OCI-LY7 (cell line): ENCODE measurements at regions not wholly inside any gene's neighbourhood (a gene's known extent, or its start where the extent isn't known, plus 50 kb on each side); places are given as distances from the start of the nearest gene placed in this dataset.

Experiments
- BruUV-seq: library from RNA; stranded (reverse); fragments of 400-500 nt; replicated peaks from 2 replicates; lab custom pipeline; 2021; lab: Mats Ljungman, UMichigan
- CTCF ChIA-PET: fragments of 300-600 bp; sonication (Branson Sonifier 250); formaldehyde crosslinking; loops from one replicate; lab custom pipeline; 2022; ENCODE audit warnings: antibody characterized with exemption; ENCODE audit not compliant: unreplicated experiment; lab: Charles Lee
- POLR2A ChIA-PET: fragments of 300-600 bp; sonication (Branson Sonifier 250); formaldehyde crosslinking; loops from one replicate; lab custom pipeline; 2022; ENCODE audit warnings: antibody characterized with exemption; lab: Charles Lee
- DNase-seq: peaks from one replicate; pipeline ENCODE4 v3.0.0-alpha.2; 2015; ENCODE audit warnings: low spot score
- H2AFZ ChIP-seq: fragments of 200-600 bp; sonication (generic), shearing (Covaris generic); 2 replicates; pipeline ENCODE4 v1.6.1; 2014; ENCODE audit warnings: mild to moderate bottlenecking, antibody characterized with exemption, low read length, moderate library complexity
- H3K27ac ChIP-seq: fragments of 200-600 bp; sonication (generic); 2 replicates; pipeline ENCODE4 v1.5.1; 2014; ENCODE audit warnings: mixed run types, low read depth, mild to moderate bottlenecking, moderate library complexity, low read length, inconsistent platforms; ENCODE audit not compliant: poor library complexity, severe bottlenecking
- H3K36me3 ChIP-seq: fragments of 200-600 bp; sonication (generic); 2 replicates; pipeline ENCODE4 v1.6.1; 2014; ENCODE audit warnings: mild to moderate bottlenecking, antibody characterized with exemption, low read length, moderate library complexity, mixed read lengths; ENCODE audit not compliant: insufficient read depth
- H3K4me1 ChIP-seq: fragments of 200-600 bp; sonication (generic); 2 replicates; pipeline ENCODE4 v1.5.1; 2014; ENCODE audit warnings: mild to moderate bottlenecking, low read length; ENCODE audit not compliant: insufficient read depth, poor library complexity, severe bottlenecking
- H3K4me2 ChIP-seq: fragments of 200-600 bp; sonication (generic); 2 replicates; pipeline ENCODE4 v1.6.1; 2014; ENCODE audit warnings: mild to moderate bottlenecking, low read length
- H3K4me3 ChIP-seq: fragments of 200-600 bp; sonication (generic); 2 replicates; pipeline ENCODE4 v1.5.1; 2014; ENCODE audit warnings: mild to moderate bottlenecking, low read depth, low read length; ENCODE audit not compliant: poor library complexity, severe bottlenecking
- H3K79me2 ChIP-seq: fragments of 200-600 bp; sonication (generic); 2 replicates; pipeline ENCODE4 v1.6.1; 2016; ENCODE audit warnings: low read depth, mild to moderate bottlenecking, low read length, moderate library complexity, mixed read lengths; ENCODE audit not compliant: insufficient read depth
- H3K9me2 ChIP-seq: fragments of 200-600 bp; sonication (generic); 2 replicates; pipeline ENCODE4 v1.6.1; 2016; ENCODE audit warnings: mild to moderate bottlenecking, low read length, mixed read lengths; ENCODE audit not compliant: insufficient read depth
- H3K9me3 ChIP-seq: fragments of 200-600 bp; sonication (generic); 2 replicates; pipeline ENCODE4 v1.6.1; 2014; ENCODE audit warnings: mild to moderate bottlenecking, mixed run types, low read length, mixed read lengths
- H4K20me1 ChIP-seq: fragments of 200-600 bp; sonication (generic); 2 replicates; pipeline ENCODE4 v1.6.1; 2014; ENCODE audit warnings: mild to moderate bottlenecking, antibody characterized with exemption, low read length, moderate library complexity, mixed read lengths; ENCODE audit not compliant: insufficient read depth
- EZH2phosphoT487 ChIP-seq: fragments of 200-600 bp; sonication (generic); IDR thresholded peaks from 2 replicates; pipeline ENCODE4 v1.6.1; 2018; ENCODE audit warnings: low read depth, borderline replicate concordance, mild to moderate bottlenecking, mixed run types, antibody characterized with exemption, low read length, moderate library complexity, mixed read lengths
- intact Hi-C: fragments of 100-400 bp; cut with micrococcal nuclease; formaldehyde crosslinking; loops from one replicate; pipeline ENCODE4 v1.10.0; 2022; ENCODE audit not compliant: unreplicated experiment
- TF ChIP-seq, protein P1 (sequence below): fragments of 200-600 bp; sonication (generic); conservative IDR thresholded peaks from 2 replicates; pipeline ENCODE4 v1.5.1; 2014; ENCODE audit warnings: mild to moderate bottlenecking, antibody characterized with exemption, low read length, moderate library complexity, mixed read lengths

DNA sequence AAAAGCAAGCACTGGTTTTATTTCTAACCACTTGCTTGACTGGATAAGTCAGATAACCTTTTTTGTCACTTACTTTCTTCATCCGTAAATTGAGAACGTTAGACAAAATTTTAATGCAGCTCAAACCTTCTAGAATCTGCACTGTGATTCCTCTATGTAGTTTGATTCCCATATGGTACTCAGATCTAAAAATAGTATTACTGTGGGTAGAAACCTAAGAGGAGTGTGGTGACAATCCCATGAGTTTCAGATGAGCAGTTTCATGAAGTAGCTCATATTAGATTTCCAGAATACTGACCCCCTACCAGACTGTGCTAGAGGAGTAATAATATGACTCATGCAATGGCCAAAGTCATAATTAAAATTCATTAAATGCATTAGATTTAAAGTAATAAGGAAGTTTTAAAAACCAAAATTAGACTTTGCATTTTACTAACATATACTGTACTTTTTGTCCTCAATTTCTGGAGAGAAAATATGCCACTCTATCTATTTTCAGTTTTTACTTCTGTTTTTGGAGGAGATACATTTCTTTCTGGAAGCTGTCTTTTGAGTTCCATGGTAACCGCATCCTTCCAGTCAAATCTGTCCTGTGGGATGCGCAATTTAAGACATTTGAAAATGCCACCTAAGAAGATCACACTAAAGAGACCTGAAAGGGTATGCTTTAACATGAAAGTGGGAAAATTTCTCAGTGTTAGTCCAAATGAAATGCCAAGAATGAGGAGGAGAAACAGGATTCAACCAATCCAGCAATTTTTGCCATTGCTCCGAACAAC is 64.1 kb upstream of the GPM6A start:
- H3K9me3 ChIP-seq = no peaks in the 10 kb centered on the region
- H3K4me2 ChIP-seq = no peak overlapping the region
- no peaks in the 10 kb centered on the region for H3K4me1 ChIP-seq
- no peaks in the 10 kb centered on the region for H3K79me2 ChIP-seq
- BruUV-seq = no TSS peak
- no peaks in the 10 kb centered on the region for H3K9me2 ChIP-seq
- ChIA-PET POLR2A (interaction anchor here (0.5 to 0.7 kb wide), 5 partner anchors 16 to 1384 kb away, joined by 3 to 7 read pairs (median 4); no protein-coding TSS in a partner anchor), CTCF (no interaction called here)
- no peak for DNase-seq
- H2AFZ ChIP-seq = no peak overlapping the region
- intact Hi-C loops = no loop called here
- no peaks in the 10 kb centered on the region for H3K36me3 ChIP-seq
- TF ChIP-seq, protein P1, sequence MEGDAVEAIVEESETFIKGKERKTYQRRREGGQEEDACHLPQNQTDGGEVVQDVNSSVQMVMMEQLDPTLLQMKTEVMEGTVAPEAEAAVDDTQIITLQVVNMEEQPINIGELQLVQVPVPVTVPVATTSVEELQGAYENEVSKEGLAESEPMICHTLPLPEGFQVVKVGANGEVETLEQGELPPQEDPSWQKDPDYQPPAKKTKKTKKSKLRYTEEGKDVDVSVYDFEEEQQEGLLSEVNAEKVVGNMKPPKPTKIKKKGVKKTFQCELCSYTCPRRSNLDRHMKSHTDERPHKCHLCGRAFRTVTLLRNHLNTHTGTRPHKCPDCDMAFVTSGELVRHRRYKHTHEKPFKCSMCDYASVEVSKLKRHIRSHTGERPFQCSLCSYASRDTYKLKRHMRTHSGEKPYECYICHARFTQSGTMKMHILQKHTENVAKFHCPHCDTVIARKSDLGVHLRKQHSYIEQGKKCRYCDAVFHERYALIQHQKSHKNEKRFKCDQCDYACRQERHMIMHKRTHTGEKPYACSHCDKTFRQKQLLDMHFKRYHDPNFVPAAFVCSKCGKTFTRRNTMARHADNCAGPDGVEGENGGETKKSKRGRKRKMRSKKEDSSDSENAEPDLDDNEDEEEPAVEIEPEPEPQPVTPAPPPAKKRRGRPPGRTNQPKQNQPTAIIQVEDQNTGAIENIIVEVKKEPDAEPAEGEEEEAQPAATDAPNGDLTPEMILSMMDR = no peak
- no peak for TF ChIP-seq EZH2phosphoT487
- no peaks in the 10 kb centered on the region for H4K20me1 ChIP-seq
- H3K27ac ChIP-seq = no peak overlapping the region
- H3K4me3 ChIP-seq = no peak overlapping the region

DNA sequence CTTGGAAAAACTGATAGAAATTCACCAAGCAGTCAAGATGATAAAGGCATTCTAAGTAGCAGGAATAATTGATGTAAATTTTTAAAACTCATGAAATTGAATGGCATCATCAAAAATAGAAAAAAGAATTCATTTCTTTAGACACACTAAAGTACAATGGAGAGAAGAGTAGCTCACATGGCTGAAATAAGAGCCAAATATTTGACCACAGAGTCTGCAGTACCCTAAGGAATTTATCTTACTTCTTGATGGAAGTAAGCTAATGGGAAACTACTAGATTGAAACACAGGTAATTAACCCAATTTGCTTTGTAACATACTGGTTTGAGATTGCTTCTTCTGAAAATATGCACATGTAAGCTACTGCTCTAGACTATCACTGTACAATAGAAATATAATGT is 70.8 kb upstream of the GPM6A start:
- Histone ChIP-seq H4K20me1 (no peaks in the 10 kb centered on the region), H3K4me3 (no peak overlapping the region), H3K27ac (no peak overlapping the region), H3K79me2 (no peaks in the 10 kb centered on the region), H3K4me2 (no peak overlapping the region), H3K4me1 (no peaks in the 10 kb centered on the region), H3K9me3 (0 out of 2 replicates have a peak, but pooled peaks cover 6% of the 10 kb centered on the region), H3K9me2 (no peaks in the 10 kb centered on the region), H2AFZ (no peak overlapping the region), H3K36me3 (no peaks in the 10 kb centered on the region)
- no peak for DNase-seq
- intact Hi-C loops = no loop called here
- CTCF ChIA-PET = no interaction called here
- TF ChIP-seq EZH2phosphoT487 = no peak
- TF ChIP-seq, protein P1 = no peak
- POLR2A ChIA-PET = interaction anchor here (1.1 to 1.5 kb wide), 2 partner anchors 8 to 12 kb away, joined by 4 read pairs; no protein-coding TSS in a partner anchor
- no TSS peak for BruUV-seq

DNA sequence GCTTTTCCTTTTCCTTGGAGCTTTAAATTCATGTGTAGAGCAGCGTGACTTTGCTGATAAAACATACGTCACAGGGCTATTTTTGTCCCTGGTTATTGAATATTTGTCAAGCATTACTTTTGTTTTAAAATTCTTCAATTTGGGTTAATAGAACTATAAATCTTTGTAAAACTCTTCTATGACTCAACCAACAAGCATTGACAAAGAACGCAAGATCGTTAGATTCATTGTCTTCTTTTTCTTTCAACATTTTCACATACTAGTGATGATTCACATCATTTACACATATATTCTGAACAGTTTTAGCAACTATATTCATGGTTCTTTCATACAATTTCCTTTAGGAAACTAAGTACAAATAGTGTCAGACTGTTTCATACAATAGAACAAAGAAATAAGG is 72.0 kb upstream of the GPM6A start:
- Histone ChIP-seq H3K36me3 (no peaks in the 10 kb centered on the region), H3K4me2 (no peak overlapping the region), H3K27ac (no peak overlapping the region), H2AFZ (no peak overlapping the region), H3K79me2 (no peaks in the 10 kb centered on the region), H3K4me1 (no peaks in the 10 kb centered on the region), H3K4me3 (no peak overlapping the region), H3K9me2 (no peaks in the 10 kb centered on the region), H4K20me1 (no peaks in the 10 kb centered on the region), H3K9me3 (0 out of 2 replicates have a peak, but pooled peaks cover 6% of the 10 kb centered on the region)
- DNase-seq = no peak
- intact Hi-C loops = no loop called here
- no TSS peak for BruUV-seq
- ChIA-PET POLR2A (interaction anchor here (0.7 to 1.5 kb wide), 2 partner anchors 9 to 199 kb away, joined by 3 to 4 read pairs; no protein-coding TSS in a partner anchor), CTCF (no interaction called here)
- no peak for TF ChIP-seq EZH2phosphoT487
- TF ChIP-seq, protein P1 = no peak
